K562 (cell line): ENCODE measurements at regions not wholly inside any gene's neighbourhood (a gene's known extent, or its start where the extent isn't known, plus 50 kb on each side); places are given as distances from the start of the nearest gene placed in this dataset.

ENCODE experiments used
- AFF4 ChIP-seq: sonication (generic); formaldehyde crosslinking; IDR thresholded peaks from 2 replicates; pipeline ENCODE4 v1.8.0; 2023; ENCODE audit warnings: mild to moderate bottlenecking, missing genetic modification reagents
- ATF2 ChIP-seq: sonication (generic); formaldehyde crosslinking; IDR thresholded peaks from 2 replicates; pipeline ENCODE4 v1.8.1; 2022; ENCODE audit warnings: missing genetic modification reagents
- KLF1 ChIP-seq: fragments of 450-650 bp; IDR thresholded peaks from 2 replicates; pipeline ENCODE4 v1.6.1; 2016; ENCODE audit warnings: missing genetic modification characterization, missing compliant biosample characterization
- NCOA1 ChIP-seq: fragments of 450-650 bp; IDR thresholded peaks from 2 replicates; pipeline ENCODE4 v1.6.1; 2016; ENCODE audit warnings: low read depth
- PTTG1 ChIP-seq: fragments of 450-650 bp; IDR thresholded peaks from 2 replicates; pipeline ENCODE4 v1.6.1; 2016; ENCODE audit warnings: low read depth, mild to moderate bottlenecking, missing genetic modification characterization, missing compliant biosample characterization
- ZNF263 ChIP-seq: sonication (generic); formaldehyde crosslinking; IDR thresholded peaks from 2 replicates; pipeline ENCODE4 v1.8.0; 2022; ENCODE audit warnings: mild to moderate bottlenecking, missing genetic modification reagents, borderline replicate concordance

- no peak for TF ChIP-seq AFF4 (CRISPR knock-in tag)
- no peak for TF ChIP-seq ZNF263 (CRISPR knock-in tag)
- TF ChIP-seq NCOA1 = no peak
- no peak for TF ChIP-seq KLF1 (tag)
- TF ChIP-seq ATF2 (CRISPR knock-in tag) = no peak
- TF ChIP-seq PTTG1 (tag) = no peak
- TF ChIP-seq, all 486 proteins: peak for 0
Measured at GRCh38 chr12:90099288-90099687, 390.6 kb upstream of the ATP2B1 start (continued).
